Astrocyte of the spinal cord (primary cell): ENCODE measurements at regions not wholly inside any gene's neighbourhood (a gene's known extent, or its start where the extent isn't known, plus 50 kb on each side); places are given as distances from the start of the nearest gene placed in this dataset.
"Not testable (repeated sequence)": the region's sequence is repeated elsewhere in the genome, so short reads cannot be mapped to it uniquely, and the experiment has no call there.

Source experiments
- DNase-seq: peaks from one replicate; pipeline ENCODE4 v3.0.0; 2011; ENCODE audit warnings: low read depth, low spot score
- H3K4me3 ChIP-seq: 2 replicates; pipeline ENCODE4 v1.5.1; 2011; ENCODE audit warnings: low read depth, mild to moderate bottlenecking, low read length, moderate library complexity
- CTCF ChIP-seq: IDR thresholded peaks from 2 replicates; pipeline ENCODE4 v1.5.1; 2012; ENCODE audit warnings: low read depth, mild to moderate bottlenecking, low read length, inconsistent platforms
- in situ Hi-C: cut with HindIII; loops from 2 replicates; pipeline ENCODE4 v1.10.0; 2017; ENCODE audit warnings: low sequenced_read_pairs

GRCh38 chr3:20378315-20378714 lies 192.3 kb upstream of the SGO1 start:
- DNase-seq: no peak
- no peak overlapping the region for H3K4me3 ChIP-seq
- in situ Hi-C loops: no loop called here
- TF ChIP-seq CTCF: no peak

- in situ Hi-C loops: no loop called here
- TF ChIP-seq CTCF: no peak
- no peak for DNase-seq
- H3K4me3 ChIP-seq: no peak overlapping the region
These were observed 190.7 kb upstream of the SGO1 start for GRCh38 chr3:20376665-20377217.

- H3K4me3 ChIP-seq: no peak overlapping the region
- in situ Hi-C loops: no loop called here
- no peak for TF ChIP-seq CTCF
- DNase-seq: no peak
These were observed 189.3 kb upstream of the SGO1 start for GRCh38 chr3:20375302-20375701.

- H3K4me3 ChIP-seq, in situ Hi-C loops, DNase-seq: not testable (repeated sequence)
These were observed 184.5 kb upstream of the SGO1 start for GRCh38 chr3:20370273-20371063.

GRCh38 chr3:20361000-20361399 lies 175.0 kb upstream of the SGO1 start:
- no peak for DNase-seq
- no peak for TF ChIP-seq CTCF
- in situ Hi-C loops: no loop called here
- no peak overlapping the region for H3K4me3 ChIP-seq

- DNase-seq: no peak
- no peak for TF ChIP-seq CTCF
- in situ Hi-C loops: no loop called here
- no peak overlapping the region for H3K4me3 ChIP-seq
These were observed 167.3 kb upstream of the SGO1 start for GRCh38 chr3:20353286-20353685.

- peak; percentile 19 for DNase-seq
- TF ChIP-seq CTCF: no peak
- H3K4me3 ChIP-seq: no peak overlapping the region
- in situ Hi-C loops: no loop called here
These were observed 166.7 kb upstream of the SGO1 start for GRCh38 chr3:20352546-20353179.
